HG03442 (cell line): ENCODE measurements at regions not wholly inside any gene's neighbourhood (a gene's known extent, or its start where the extent isn't known, plus 50 kb on each side); places are given as distances from the start of the nearest gene placed in this dataset.
"Not testable (repeated sequence)": the region's sequence is repeated elsewhere in the genome, so short reads cannot be mapped to it uniquely, and the experiment has no call there.

Experiments
- ATAC-seq: cut with Tn5 transposase; IDR thresholded peaks from one replicate; pipeline ENCODE4 v1.9.1; 2021; ENCODE audit warnings: mild to moderate bottlenecking, moderate library complexity; ENCODE audit not compliant: unreplicated experiment

- ATAC-seq, result no peak
Measured at GRCh38 chr7:16369855-16370254, 51.5 kb downstream of the CRPPA start.

GRCh38 chr7:16369309-16369708 is 52.0 kb downstream of the CRPPA start:
- not testable (repeated sequence) for ATAC-seq

- ATAC-seq, result no peak
Measured at GRCh38 chr7:16368885-16369284, 52.5 kb downstream of the CRPPA start.

GRCh38 chr7:16367115-16367514 is 54.2 kb downstream of the CRPPA start:
- ATAC-seq, result no peak

- no peak for ATAC-seq
Measured at GRCh38 chr7:16365952-16366351, 55.4 kb downstream of the CRPPA start.

- no peak for ATAC-seq
Measured at GRCh38 chr7:16365177-16365576, 56.2 kb downstream of the CRPPA start.

- no peak for ATAC-seq
Measured at GRCh38 chr7:16359216-16359615, 62.1 kb downstream of the CRPPA start.

GRCh38 chr7:16357921-16358320 is 63.4 kb downstream of the CRPPA start:
- no peak for ATAC-seq

- ATAC-seq, result no peak
Measured at GRCh38 chr7:16357474-16357873, 63.9 kb downstream of the CRPPA start.

GRCh38 chr7:16356301-16356958 is 64.9 kb downstream of the CRPPA start:
- ATAC-seq, result no peak

GRCh38 chr7:16354573-16354972 is 66.8 kb downstream of the CRPPA start:
- no peak for ATAC-seq

- ATAC-seq, result no peak
Measured at GRCh38 chr7:16353226-16353625, 68.1 kb downstream of the CRPPA start.

- peak; percentile 68 for ATAC-seq
Measured at GRCh38 chr7:16350634-16351033, 70.7 kb downstream of the CRPPA start.

- ATAC-seq, result no peak
Measured at GRCh38 chr7:16348251-16348650, 73.1 kb downstream of the CRPPA start.

- no peak for ATAC-seq
Measured at GRCh38 chr7:16347827-16348192, 73.5 kb downstream of the CRPPA start.

- no peak for ATAC-seq
Measured at GRCh38 chr7:16347066-16347826, 74.1 kb downstream of the CRPPA start.

- no peak for ATAC-seq
Measured at GRCh38 chr7:16345979-16346958, 75.1 kb downstream of the CRPPA start.

- no peak for ATAC-seq
Measured at GRCh38 chr7:16344927-16345326, 76.4 kb downstream of the CRPPA start.

GRCh38 chr7:16343612-16344011 is 77.7 kb downstream of the CRPPA start:
- no peak for ATAC-seq

- ATAC-seq, result no peak
Measured at GRCh38 chr7:16338065-16338464, 83.3 kb downstream of the CRPPA start.

- no peak for ATAC-seq
Measured at GRCh38 chr7:16326106-16326505, 95.2 kb downstream of the CRPPA start.
